IPS-NIHi7 (cell line): ENCODE measurements at regions not wholly inside any gene's neighbourhood (a gene's known extent, or its start where the extent isn't known, plus 50 kb on each side); places are given as distances from the start of the nearest gene placed in this dataset.
"Not testable (repeated sequence)": the region's sequence is repeated elsewhere in the genome, so short reads cannot be mapped to it uniquely, and the experiment has no call there.

Experiments
- DNase-seq: peaks from one replicate; pipeline ENCODE4 v3.0.0; 2012; ENCODE audit warnings: mixed read lengths; ENCODE audit errors: extremely low spot score

DNA sequence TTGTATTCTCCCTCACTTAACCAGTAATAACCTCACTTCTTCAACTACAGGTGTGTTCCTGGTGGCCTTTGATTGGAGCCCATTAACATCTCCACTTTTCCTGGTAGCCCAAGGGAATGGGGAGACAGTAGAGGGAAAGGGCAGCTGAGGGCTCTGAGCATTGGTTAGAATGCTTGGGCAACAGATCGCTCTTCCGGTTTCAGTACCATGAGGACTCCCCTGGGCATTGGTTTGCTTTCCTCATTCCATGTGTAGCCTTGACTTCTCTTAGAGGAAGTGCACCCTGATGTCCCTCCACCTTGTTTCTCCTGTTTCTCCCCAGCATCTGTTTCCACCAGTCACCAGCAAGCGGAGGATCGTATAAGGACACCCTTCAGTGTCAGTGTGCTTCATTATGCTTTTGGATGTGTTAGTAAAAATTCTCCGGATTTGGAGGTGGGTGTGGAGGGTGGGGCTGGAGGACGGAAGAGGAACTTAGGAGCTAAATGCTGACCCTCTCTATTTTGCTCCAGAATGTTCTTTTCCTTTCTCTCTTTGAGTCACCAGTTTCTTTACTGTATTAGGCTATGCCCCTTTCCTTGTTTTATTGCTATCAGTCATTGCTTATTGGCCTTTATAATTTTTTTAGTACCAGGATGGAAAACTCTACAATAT lies 50.6 kb upstream of the ZNG1B start:
- DNase-seq, result not testable (repeated sequence)

DNA sequence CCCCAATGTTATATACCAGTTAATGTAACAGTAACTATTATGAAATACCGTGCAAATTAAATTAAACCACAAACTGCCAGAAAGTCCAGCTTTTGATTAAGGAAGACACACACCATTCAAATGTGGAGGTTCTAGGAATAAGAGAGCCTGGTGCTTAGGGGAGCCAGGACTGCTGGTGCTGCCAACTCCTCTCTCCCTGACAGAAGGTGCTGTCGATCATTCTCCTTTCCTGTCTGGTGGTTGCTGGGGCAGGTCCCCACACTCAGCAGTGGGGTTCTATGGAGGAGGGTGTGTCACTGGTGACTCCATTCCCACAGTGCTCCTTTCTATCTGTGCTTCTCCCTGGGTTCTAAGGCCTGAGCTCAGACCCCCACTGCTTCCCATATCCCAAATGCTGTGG lies 57.9 kb upstream of the ZNG1B start:
- not testable (repeated sequence) for DNase-seq

DNA sequence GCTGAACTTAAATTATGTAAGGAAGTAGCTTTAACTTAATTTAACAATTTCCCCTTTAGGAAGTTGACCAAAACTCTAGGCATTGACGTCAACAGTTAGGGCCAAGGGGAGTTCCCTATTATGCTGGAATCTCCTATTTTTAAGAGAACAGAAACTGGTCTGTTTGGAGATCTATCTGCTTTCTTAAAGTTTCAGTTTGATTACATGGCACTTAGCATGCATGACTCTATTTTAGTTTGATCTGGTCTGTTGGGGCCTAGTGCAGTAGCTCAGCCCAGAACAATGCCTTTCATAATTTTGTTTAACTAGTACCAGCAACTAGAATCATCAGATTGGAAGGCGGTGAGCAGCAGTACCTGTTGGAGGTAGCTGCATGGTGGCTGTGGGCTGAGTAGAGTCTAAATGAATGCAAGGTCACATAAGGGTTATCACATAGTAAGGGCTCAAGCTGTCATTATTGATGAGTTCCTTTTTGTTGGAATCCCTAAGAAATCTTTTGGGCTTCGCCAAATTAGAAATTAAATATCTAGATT lies 60.5 kb upstream of the ZNG1B start:
- DNase-seq, result no peak

DNA sequence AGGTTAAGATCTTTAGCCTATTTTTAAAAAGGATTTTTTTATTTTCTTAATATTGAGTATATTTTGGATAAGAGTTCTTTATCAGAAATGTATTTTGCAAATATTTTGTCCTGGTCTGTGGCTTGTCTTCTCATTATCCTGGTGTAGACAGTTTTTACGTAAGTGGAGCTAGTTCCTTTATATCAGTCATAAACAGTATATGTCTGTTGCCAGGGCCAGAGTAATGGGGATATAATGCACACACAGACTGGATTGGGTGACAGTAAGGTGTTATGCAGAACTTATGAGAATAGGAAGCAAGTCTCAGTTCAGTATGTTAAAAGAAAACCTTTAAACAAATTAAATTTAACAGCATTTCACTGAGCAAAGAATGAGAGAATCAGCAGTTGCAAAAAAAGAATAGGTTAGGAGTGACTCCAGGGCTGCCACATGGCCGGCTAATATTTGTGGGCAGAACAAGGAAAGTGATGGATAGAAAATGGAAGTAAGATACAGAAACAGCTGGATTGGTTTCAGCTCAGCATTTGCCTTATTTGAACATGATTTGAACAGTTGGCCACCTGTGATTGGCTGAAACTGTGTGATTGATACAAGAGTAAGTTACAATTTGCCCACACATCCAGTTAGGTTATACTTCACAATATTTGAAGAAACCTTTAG lies 61.1 kb upstream of the ZNG1B start:
- DNase-seq, result no peak

DNA sequence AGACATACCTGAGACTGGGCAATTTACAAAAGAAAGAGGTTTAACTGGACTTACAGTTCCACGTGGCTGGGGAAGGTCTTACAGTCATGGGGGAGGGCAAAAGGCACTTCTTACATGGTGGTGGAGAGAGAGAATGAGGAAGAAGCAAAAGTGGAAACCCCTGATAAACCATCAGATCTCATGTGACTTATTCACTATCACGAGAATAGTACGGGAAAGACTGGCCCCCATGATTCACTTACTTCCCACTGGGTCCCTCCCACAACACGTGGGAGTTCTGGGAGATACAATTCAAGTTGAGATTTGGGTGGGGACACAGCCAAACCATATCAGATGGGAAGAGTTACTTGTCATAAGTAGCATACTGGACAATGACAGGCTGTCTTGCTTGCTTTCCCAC lies 62.6 kb upstream of the ZNG1B start:
- not testable (repeated sequence) for DNase-seq

DNA sequence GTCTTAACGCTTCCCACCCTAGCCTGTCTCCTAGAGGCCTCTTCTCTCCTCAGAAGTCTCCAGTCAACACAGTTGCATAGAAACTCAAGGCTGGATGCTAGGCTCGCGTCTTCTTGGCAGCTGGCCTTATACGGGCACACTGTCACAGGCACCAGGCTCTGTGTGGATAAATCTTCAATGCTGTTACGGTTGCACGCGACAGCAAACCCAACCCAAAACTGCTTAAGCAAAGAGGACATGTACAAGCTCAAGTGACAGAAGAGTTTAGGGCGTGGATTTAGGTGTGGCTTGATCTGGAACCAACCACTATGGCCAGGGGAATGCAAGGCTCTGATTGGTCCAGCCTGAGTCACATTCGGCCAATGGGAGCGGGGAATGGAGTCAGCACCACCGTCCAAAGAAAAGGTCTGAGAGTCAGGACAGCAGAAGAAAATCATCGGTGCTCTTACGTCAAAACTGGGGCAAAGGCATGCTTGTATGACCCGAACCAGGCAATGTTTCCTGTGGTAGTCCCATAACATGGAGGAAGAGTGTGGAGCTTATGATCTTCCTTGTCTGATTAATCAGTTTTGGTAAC lies 65.1 kb upstream of the ZNG1B start:
- DNase-seq, result peak; percentile 33

DNA sequence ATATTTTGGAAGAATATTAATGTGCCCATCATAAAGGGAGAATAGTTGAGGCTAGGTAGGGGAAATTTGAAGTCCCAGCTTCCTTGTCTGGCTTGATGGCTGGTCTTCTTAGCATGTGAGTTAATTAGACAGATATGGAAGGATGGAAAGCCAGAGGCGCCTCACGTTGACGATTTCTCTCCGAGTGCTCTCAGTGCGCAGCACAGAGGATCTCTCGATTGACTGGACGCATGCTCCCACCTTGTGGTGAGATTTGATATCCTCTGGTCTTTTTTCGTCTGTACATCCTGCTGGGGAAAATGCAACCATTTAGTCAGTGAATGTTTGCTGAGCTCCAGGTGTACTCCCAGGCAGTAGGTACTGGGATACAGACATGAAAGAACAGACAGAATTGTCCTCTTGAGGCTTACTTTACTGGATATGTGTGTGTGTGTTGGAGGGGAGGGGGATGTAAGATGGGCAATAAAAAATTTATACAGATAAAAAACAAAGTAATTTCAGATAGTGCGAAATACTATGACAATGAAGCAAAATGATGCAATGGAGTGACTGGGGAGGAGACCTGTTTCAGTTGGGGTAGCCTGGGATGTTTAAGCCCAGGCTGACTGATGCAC lies 66.9 kb upstream of the ZNG1B start:
- DNase-seq, result peak; percentile 67

DNA sequence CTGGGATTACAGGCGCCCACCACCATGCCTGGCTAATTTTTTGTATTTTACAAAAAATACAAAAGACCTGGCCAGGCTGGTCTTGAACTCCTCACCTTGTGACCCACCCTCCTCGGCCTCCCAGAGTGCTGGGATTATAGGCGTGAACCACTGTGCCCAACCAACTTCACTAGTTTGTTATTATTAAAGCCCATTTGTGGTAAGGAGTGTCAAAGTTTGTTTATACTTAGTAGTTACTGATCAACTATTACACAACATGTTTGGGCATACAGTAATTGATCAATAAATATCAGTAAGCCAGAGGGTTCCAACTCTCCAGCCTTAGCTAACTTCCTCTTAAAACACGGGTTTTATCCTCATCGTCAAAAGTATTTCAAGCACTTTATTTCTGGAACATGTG lies 67.5 kb upstream of the ZNG1B start:
- DNase-seq, result no peak

DNA sequence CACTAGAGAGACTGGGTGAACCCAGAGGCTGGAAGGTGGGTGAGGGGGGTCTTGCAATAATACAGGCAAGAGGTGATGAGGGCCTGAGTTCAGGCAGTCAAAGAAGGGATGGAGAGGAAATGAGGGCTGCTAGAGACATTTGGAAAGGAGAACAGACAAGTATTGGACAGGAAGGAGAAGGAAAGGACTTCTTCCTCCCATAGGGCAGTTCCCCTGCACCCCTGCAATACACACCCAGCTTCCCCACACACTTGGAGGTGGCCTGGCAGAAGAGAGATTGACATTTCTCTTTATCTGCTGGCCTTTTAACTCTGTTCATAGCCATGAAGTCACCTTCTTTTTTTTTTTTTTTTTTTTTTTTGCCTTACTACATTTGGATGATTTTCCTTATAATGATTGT lies 68.9 kb upstream of the ZNG1B start:
- DNase-seq, result not testable (repeated sequence)

DNA sequence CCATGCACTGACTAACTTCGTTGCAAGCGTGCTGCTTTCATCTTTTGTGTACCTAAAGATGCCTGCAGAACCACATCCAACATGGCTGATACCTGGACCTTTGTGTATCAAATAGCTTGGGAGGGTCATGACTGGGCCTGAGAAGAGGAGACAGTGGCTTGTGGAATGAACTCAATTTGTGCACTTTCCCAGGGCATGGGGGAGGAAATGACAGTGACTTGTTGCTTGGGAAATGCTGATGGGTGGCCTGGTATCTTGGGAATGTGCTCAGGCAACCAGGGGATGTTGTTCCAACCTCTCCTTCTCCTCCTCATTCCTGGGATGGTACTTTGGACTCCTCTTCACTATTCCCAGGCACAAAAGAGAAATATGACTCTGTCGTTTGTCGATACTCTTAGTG lies 70.7 kb upstream of the ZNG1B start:
- DNase-seq, result not testable (repeated sequence)

DNA sequence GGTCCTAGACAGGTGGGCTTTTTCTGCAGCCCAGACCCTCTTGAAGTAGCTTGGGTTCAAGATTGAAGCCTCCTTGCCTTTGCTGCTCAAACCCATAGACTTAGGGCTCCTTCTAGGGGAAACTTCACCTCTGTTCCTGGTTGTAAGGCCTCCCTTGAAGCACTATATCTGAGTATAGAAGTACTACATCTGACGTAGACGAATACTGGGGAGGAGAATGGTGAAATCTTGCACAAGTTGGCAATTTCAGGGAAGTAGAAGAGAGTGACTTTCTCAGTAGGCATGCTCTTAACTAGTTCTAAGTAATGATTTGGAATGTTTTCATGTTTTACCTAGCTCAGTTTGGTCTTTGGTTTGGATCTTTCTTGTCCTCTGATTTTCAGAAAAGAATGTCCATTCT lies 71.7 kb upstream of the ZNG1B start:
- not testable (repeated sequence) for DNase-seq

DNA sequence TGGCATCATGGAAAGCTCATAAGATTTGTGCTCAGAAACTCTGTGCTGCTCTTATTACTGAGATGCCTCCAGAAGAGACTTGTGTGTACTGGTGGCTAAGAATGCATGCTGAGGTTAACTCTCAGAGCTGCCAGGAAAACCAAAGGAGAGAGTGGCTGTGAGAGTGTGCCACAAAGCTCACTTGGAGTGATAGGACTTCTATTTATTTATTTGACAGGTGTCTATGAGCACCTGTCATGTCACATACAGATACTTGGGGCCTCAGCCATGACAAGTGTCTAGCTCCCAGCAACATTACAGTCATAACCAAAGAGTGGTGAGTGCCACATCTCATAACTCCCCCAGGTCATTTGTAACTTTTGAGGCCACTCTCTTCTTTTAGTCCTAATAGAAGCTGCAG lies 72.2 kb upstream of the ZNG1B start:
- not testable (repeated sequence) for DNase-seq

DNA sequence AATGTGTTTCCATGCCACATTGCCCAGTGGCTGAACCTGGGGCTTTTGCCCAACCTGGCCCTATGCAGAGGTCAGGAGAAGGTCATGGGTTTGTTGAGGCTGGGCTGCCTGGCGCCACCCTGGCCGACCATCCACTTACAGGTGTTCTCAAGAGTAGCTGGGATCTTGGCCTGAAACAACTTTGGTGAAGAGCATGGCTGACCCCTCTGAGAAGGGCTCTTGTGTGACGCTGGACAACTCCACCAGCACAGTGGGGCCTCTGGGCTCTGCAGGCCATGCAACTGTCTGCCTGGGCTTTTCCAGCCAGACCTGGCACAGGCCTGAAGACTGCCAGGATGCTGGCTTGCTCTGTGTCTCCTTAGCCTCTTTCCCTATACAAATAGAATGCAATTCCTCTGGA lies 76.4 kb upstream of the ZNG1B start:
- DNase-seq, result no peak

DNA sequence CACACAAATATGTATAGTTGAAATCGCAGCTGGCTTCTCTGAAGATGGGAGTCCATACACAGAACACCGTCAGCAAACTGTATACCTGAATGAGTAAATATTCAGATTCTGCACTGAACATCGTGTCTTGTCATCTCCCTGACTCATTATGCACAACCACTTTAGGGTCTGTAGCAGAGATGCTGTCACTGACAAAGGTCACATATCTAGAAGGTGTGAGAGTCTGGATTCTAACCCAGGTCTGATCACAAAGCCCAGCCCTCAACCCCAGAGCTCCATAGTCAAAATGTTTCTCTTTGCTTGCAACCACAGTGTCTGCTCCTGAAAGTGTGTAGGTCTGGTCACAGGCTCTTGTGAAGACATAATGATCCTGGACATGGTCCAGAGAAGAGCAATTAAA lies 78.3 kb upstream of the PAX8 start:
- DNase-seq, result no peak

DNA sequence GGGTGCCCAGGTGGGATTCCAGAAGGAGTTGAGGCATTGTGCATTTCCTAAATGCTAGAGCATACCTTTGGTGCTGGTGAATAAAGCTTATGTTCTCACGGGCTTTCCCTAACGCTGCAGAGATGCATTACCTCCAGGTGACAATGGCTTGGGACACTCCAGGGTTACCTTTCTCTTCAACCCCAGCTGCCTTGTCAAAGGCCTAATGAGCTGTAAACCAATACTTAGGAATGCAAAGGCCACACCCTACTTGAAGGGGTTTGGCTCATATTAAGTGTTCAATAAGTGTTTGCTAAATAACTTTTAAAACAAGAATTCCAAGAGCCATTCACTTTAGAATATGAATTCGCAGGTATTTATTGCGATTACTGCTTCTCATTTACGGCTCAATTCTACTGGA lies 77.6 kb upstream of the PAX8 start:
- DNase-seq, result not testable (repeated sequence)

DNA sequence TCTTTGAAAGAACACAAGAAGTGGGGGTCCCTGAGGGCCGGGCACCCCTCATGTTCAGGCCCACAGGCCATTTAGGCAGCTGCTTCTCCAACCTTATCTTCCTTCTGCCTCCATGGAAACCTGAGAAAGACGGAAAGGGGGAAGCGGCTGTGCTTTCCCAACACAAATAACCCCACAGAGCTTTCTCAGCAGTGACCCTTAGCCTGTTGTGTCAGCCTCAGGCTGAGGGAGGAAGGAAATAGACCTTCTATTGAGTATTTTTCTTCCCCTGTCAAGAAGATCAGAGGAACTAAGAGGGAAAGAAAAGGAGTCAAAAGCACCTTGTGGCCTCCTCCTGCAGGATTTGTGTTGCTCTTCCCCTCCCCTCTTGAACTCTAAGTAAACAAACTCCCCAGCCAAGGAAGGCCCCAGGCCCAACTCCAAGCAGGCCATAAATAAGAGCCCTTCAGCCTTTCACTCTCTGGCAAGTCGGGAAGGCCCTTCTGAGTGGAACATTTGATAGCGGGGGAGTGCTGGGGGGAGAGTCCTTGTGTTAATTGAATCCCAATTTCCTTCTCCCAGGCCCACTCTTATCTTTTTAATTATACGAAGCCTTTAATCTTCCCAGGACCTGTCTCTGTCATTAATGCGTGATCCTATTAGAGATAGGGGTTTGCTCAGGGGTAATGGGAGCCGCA lies 76.8 kb upstream of the PAX8 start:
- DNase-seq, result not testable (repeated sequence)

DNA sequence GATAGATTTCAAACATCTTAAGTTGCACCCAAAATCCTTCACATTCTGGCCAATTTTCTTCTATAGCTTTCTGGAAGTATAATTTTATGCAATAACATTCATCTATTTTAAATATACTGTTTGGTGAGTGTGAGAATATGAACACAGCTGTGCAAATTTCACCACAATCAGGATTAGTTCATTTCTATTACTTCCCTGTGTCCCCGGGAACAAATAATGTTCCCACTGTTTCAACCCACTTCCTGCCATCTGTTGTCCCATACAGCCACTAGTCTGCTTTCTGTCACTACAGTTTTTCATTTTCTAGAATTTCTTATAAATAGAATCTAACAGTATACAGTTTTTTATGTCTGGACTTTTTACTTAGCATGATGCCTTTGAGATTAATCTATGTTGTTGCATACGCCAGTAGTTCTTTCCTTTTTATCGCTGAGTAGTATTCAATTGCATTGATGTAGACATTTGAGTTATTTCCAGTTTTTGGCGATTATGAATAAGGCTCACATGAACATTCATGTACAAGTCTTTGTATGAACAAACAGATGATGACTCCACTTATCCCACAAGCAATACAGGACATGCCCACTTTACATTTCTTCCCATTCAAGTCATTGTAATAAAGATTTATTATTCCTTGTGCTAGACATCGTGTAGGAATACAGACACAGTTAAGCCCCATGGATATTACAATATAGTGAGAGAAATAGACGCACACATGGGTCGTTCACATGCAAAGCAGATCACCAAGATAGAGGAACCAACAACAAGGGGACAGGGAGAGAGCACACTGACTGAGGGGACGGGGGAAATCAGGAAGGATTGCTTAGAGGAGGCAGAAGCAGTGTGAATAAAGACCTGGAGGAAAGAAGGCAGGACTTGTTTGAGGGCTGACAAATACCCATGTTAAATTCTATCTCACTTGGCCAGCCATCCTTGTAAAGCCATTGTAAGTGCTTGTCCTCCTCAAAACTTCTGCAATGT lies 72.9 kb upstream of the PAX8 start:
- DNase-seq, result no peak

DNA sequence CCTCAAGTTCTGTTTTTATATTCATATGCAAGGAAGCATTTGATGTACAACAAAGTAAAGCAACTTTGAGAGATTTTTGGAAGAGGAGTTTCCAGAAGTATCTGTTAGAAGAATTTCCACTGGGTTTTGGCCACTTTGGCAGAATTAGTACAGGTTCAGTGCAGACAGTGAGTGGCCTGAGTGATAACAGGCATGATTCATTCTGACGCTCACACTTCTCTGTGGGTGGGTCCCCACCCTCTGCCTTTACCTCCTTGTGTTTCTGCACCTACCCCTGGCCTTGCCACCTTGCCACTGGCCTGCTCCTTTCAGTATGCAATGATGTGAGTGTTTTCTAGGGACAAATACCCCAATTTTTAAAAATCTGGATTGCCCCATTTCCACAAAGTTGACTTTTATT lies 65.1 kb upstream of the PAX8 start:
- not testable (repeated sequence) for DNase-seq

DNA sequence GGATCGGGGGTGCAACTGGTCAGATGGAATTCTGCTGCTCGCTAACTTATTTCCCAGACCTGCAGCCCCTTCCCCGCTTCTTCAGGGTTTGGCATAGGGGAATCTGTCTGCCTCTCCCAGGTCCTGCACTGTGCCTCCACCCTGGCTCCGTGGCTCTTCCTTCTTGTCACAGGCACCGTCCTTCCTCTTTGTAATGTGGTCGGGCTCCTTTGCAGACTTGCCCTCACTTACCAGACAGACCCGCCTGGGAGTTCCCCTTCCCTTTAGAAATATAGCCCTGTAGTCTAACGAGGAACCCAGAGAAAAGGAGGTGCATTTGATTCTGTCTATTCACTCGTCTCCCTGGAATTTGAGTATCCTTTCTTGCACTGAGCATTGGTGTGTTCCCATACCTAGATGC lies 63.9 kb upstream of the PAX8 start:
- DNase-seq, result no peak

DNA sequence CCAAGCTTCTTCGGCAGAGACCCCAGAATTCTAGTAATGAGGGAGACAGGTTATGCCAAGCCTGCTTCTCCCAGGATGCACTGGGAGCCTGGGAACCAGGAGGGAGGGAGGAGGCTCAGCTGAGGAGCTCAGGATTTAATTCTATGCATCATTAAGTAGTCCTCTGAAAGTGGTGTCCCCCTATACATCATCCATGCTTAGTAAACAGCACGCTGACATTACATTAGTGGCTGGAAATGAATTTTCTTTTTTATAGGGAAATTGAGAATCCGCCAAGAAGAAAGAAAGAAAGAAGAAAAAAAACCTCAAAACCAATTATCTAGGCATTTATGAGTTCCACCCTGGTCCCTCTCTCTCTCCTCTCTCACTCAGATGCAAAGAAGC lies 63.1 kb upstream of the PAX8 start:
- not testable (repeated sequence) for DNase-seq
